Fibroblast of lung (primary cell): ENCODE measurements at regions not wholly inside any gene's neighbourhood (a gene's known extent, or its start where the extent isn't known, plus 50 kb on each side); places are given as distances from the start of the nearest gene placed in this dataset.

ENCODE experiments used
- DNase-seq, 2 donors: peaks; one replicate each; pipeline versions ENCODE4 v3.0.0 to v3.0.0-alpha.2; 2010; ENCODE audit warnings: low read depth in 2 of 2
- H2AFZ ChIP-seq: 2 replicates; pipeline ENCODE4 v1.5.1; 2012; ENCODE audit warnings: low read length, control low read depth, inconsistent platforms
- H3K27ac ChIP-seq: 2 replicates; pipeline ENCODE4 v1.5.1; 2011; ENCODE audit warnings: low read length, control low read depth; ENCODE audit not compliant: insufficient read depth
- H3K27me3 ChIP-seq: 2 replicates; pipeline ENCODE4 v1.5.1; 2011; ENCODE audit warnings: mild to moderate bottlenecking, low read length; ENCODE audit not compliant: control insufficient read depth, insufficient read depth
- H3K36me3 ChIP-seq: 2 replicates; pipeline ENCODE4 v1.5.1; 2011; ENCODE audit warnings: low read length; ENCODE audit not compliant: control insufficient read depth, insufficient read depth
- H3K4me1 ChIP-seq: 2 replicates; pipeline ENCODE4 v1.5.1; 2011; ENCODE audit warnings: low read length; ENCODE audit not compliant: control insufficient read depth, insufficient read depth; ENCODE audit errors: extremely low read depth
- H3K4me2 ChIP-seq: 2 replicates; pipeline ENCODE4 v1.5.1; 2011; ENCODE audit warnings: low read length, control low read depth; ENCODE audit not compliant: insufficient read depth; ENCODE audit errors: extremely low read depth
- H3K4me3 ChIP-seq, 4 experiments: fragments of 200-600 bp in 1 of 4; sonication (generic) in 1 of 4; replicated peaks in 1 of 4; 2 replicates each; pipeline ENCODE4 v1.5.1; 2011 to 2016; ENCODE audit warnings: low read length in 4 of 4, low read depth in 3 of 4, mild to moderate bottlenecking in 3 of 4, control low read depth in 2 of 4, inconsistent platforms in 1 of 4, mixed read lengths in 1 of 4; ENCODE audit not compliant: insufficient read depth in 1 of 4; ENCODE audit errors: control extremely low read depth in 1 of 4
- H3K79me2 ChIP-seq: 2 replicates; pipeline ENCODE4 v1.5.1; 2012; ENCODE audit warnings: mild to moderate bottlenecking, low read length, inconsistent platforms; ENCODE audit not compliant: control insufficient read depth, insufficient read depth
- H3K9ac ChIP-seq: 2 replicates; pipeline ENCODE4 v1.5.1; 2011; ENCODE audit warnings: mild to moderate bottlenecking, low read length, control low read depth; ENCODE audit not compliant: insufficient read depth
- H3K9me3 ChIP-seq: 2 replicates; pipeline ENCODE4 v1.5.1; 2012; ENCODE audit warnings: low read depth, low read length; ENCODE audit not compliant: control insufficient read depth, insufficient read depth
- H4K20me1 ChIP-seq: 2 replicates; pipeline ENCODE4 v1.5.1; 2011; ENCODE audit warnings: low read length; ENCODE audit not compliant: control insufficient read depth, insufficient read depth; ENCODE audit errors: extremely low read depth
- EZH2 ChIP-seq: IDR thresholded peaks from 2 replicates; pipeline ENCODE4 v1.5.1; 2012; ENCODE audit warnings: low read length, control low read depth, mild to moderate bottlenecking; ENCODE audit errors: missing control alignments
- TF ChIP-seq, protein P1 (sequence below), 2 donors: IDR thresholded peaks in 1 of 2; conservative IDR thresholded peaks in 1 of 2; 1 replicate in 1 of 2; 2 replicates in 1 of 2; pipeline ENCODE4 v1.5.1; 2011 to 2012; ENCODE audit warnings: low read length in 2 of 2, control low read depth in 1 of 2, inconsistent platforms in 1 of 2, low read depth in 1 of 2, mild to moderate bottlenecking in 1 of 2

DNA sequence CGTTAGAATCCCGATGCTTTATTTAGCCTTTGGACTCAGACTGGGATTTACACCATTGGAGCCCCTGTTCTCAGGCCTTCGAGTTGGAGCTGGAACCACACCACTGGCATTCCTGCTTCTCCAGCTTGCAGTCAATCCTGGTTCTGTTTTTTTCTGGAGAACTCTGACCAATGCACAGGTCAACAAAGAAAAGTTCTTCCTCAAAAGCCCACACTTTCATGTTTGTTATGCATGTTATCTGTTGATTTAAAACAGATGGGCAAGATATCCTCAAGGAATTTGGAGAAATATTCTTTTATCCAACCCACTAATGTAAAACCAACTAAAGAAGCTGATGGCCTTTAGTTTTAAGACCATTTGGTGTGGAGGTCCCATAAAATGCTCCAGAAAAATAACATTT is 205.7 kb downstream of the ANKRD60 start:
- H3K27ac ChIP-seq: no peak overlapping the region
- no peak overlapping the region for H2AFZ ChIP-seq

GRCh38 chr20:58021481-58021880 is 207.0 kb downstream of the ANKRD60 start:
- TF ChIP-seq, protein P1, sequence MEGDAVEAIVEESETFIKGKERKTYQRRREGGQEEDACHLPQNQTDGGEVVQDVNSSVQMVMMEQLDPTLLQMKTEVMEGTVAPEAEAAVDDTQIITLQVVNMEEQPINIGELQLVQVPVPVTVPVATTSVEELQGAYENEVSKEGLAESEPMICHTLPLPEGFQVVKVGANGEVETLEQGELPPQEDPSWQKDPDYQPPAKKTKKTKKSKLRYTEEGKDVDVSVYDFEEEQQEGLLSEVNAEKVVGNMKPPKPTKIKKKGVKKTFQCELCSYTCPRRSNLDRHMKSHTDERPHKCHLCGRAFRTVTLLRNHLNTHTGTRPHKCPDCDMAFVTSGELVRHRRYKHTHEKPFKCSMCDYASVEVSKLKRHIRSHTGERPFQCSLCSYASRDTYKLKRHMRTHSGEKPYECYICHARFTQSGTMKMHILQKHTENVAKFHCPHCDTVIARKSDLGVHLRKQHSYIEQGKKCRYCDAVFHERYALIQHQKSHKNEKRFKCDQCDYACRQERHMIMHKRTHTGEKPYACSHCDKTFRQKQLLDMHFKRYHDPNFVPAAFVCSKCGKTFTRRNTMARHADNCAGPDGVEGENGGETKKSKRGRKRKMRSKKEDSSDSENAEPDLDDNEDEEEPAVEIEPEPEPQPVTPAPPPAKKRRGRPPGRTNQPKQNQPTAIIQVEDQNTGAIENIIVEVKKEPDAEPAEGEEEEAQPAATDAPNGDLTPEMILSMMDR (conservative IDR thresholded peaks at IDR 0.05 in 1 of 2, IDR thresholded peaks at IDR 0.05 in 1 of 2; ENCODE audit: low read depth in 1 of 2, low read length in 2 of 2): no peak
- no peak for TF ChIP-seq EZH2
- no peak overlapping the region for H3K27ac ChIP-seq
- H3K4me1 ChIP-seq: no peaks in the 10 kb centered on the region
- no peaks in the 10 kb centered on the region for H3K9me3 ChIP-seq
- no peaks in the 10 kb centered on the region for H3K36me3 ChIP-seq
- no peaks in the 10 kb centered on the region for H3K27me3 ChIP-seq
- H3K9ac ChIP-seq: no peak overlapping the region
- no peaks in the 10 kb centered on the region for H4K20me1 ChIP-seq
- peak in 1 of 2 donors; percentile 13 for DNase-seq
- no peaks in the 10 kb centered on the region for H3K79me2 ChIP-seq
- H2AFZ ChIP-seq: no peak overlapping the region
- no peak overlapping the region for H3K4me2 ChIP-seq
- no peak overlapping the region for H3K4me3 ChIP-seq

More for the DNA sequence above, 205.7 kb downstream of the ANKRD60 start:
- no peak for TF ChIP-seq EZH2
- TF ChIP-seq, protein P1 (conservative IDR thresholded peaks at IDR 0.05 in 1 of 2, IDR thresholded peaks at IDR 0.05 in 1 of 2; ENCODE audit: low read depth in 1 of 2, low read length in 2 of 2): no peak
- Histone ChIP-seq H3K4me3 (no peak overlapping the region), H3K79me2 (no peaks in the 10 kb centered on the region), H3K27me3 (no peaks in the 10 kb centered on the region), H3K4me1 (no peaks in the 10 kb centered on the region), H3K4me2 (no peak overlapping the region), H3K36me3 (no peaks in the 10 kb centered on the region), H3K9ac (no peak overlapping the region), H3K9me3 (no peaks in the 10 kb centered on the region), H4K20me1 (no peaks in the 10 kb centered on the region)
- DNase-seq: peak in 1 of 2 donors; percentile 9

DNA sequence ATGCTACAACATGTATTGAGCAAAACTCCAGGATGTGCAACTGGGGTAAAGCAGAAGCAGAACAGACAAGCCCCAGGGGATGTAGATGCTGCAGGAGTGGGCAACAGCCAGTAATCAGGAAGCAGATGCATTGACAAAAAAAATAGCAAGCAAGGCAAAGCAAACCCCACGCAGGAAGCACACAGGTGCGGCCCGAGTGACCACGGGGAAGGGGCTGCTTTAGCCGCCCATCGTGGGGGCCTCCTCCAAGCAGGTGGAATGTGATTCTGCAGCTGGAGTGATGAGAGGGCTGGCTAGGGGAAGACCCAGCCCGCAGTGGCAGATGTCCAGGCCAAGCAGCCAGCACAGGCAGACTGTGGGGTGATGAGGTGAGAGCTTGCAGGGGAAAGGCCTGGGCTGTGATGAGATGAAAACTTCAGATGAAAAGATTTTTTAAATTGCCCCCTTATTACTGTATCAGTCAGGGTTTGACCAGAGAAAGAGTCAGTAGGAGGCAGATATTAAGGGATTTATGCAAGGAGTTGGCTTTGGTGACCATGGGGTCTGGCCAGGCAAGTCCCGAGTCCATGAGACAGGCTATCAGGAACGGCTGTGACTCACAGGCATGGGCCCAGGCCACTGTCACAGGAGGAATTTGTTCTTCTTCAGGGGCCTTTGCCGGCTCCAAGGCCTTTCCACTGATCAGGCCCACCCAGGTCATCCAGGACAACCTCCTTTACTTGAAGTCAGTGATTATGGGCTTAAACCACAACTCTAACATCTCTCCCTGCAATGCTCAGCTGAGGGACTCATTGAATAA is 207.6 kb downstream of the ANKRD60 start:
- Histone ChIP-seq H3K4me1 (no peaks in the 10 kb centered on the region), H2AFZ (no peak overlapping the region), H3K4me3 (no peak overlapping the region), H3K9me3 (no peaks in the 10 kb centered on the region), H3K9ac (no peak overlapping the region), H3K36me3 (no peaks in the 10 kb centered on the region), H3K27me3 (no peaks in the 10 kb centered on the region), H3K27ac (no peak overlapping the region), H3K4me2 (no peak overlapping the region), H4K20me1 (no peaks in the 10 kb centered on the region), H3K79me2 (no peaks in the 10 kb centered on the region)
- TF ChIP-seq, protein P1 (conservative IDR thresholded peaks at IDR 0.05 in 1 of 2, IDR thresholded peaks at IDR 0.05 in 1 of 2; ENCODE audit: low read depth in 1 of 2, low read length in 2 of 2): no peak
- TF ChIP-seq EZH2: no peak
- DNase-seq: peak in 1 of 2 donors; percentile 14
